Panc1 (cell line): ENCODE measurements at regions not wholly inside any gene's neighbourhood (a gene's known extent, or its start where the extent isn't known, plus 50 kb on each side); places are given as distances from the start of the nearest gene placed in this dataset.

Experiments used
- ATAC-seq: fragments of 200-7000 bp; cut with Tn5 transposase; 2 replicates; pipeline ENCODE4 v1.9.1; 2020; ENCODE audit warnings: mild to moderate bottlenecking, moderate library complexity
- BruUV-seq: library from RNA; stranded (reverse); fragments of 400-500 nt; replicated peaks from 2 replicates; lab custom pipeline; 2021; lab: Mats Ljungman, UMichigan
- CTCF ChIA-PET: fragments of 300-600 bp; sonication (Branson Sonifier 250); formaldehyde crosslinking; loops from one replicate; lab custom pipeline; 2022; ENCODE audit warnings: antibody characterized with exemption; lab: Charles Lee
- POLR2A ChIA-PET: fragments of 300-600 bp; sonication (Branson Sonifier 250); formaldehyde crosslinking; loops from one replicate; lab custom pipeline; 2022; ENCODE audit warnings: antibody characterized with exemption; lab: Charles Lee
- DNase-seq: peaks from one replicate; pipeline ENCODE4 v3.0.0-alpha.2; 2010; ENCODE audit warnings: low read depth, low spot score
- H3K27ac ChIP-seq: 2 replicates; pipeline ENCODE4 v1.5.1; 2011; ENCODE audit warnings: mild to moderate bottlenecking, low read length, inconsistent platforms
- H3K27me3 ChIP-seq: fragments of 200-500 bp; sonication (Bioruptor generic); 2 replicates; pipeline ENCODE4 v1.6.0; 2014; ENCODE audit warnings: low read length, inconsistent platforms; ENCODE audit not compliant: control insufficient read depth, insufficient read depth
- H3K36me3 ChIP-seq: fragments of 200-500 bp; sonication (Bioruptor generic); 2 replicates; pipeline ENCODE4 v1.5.1; 2014; ENCODE audit warnings: inconsistent platforms, mild to moderate bottlenecking, low read length, moderate library complexity; ENCODE audit not compliant: control insufficient read depth, insufficient read depth
- H3K4me1 ChIP-seq: 2 replicates; pipeline ENCODE4 v1.5.1; 2011; ENCODE audit warnings: inconsistent platforms, mild to moderate bottlenecking, low read length, moderate library complexity; ENCODE audit not compliant: control insufficient read depth, insufficient read depth
- H3K4me3 ChIP-seq, 2 experiments: 2 replicates each; pipeline ENCODE4 v1.5.1; 2011 to 2012; ENCODE audit warnings: low read depth in 2 of 2, low read length in 2 of 2, mild to moderate bottlenecking in 2 of 2, inconsistent platforms in 1 of 2, moderate library complexity in 1 of 2
- H3K9me3 ChIP-seq: fragments of 200-500 bp; sonication (Bioruptor generic); 2 replicates; pipeline ENCODE4 v1.5.1; 2014; ENCODE audit warnings: low read depth, mild to moderate bottlenecking, inconsistent platforms, low read length, moderate library complexity; ENCODE audit not compliant: control insufficient read depth, insufficient read depth
- POLR2AphosphoS5 ChIP-seq: IDR thresholded peaks from 2 replicates; pipeline ENCODE4 v1.6.1; 2012; ENCODE audit warnings: mild to moderate bottlenecking, low read depth, low read length, moderate library complexity
- SIN3A ChIP-seq: IDR thresholded peaks from 2 replicates; pipeline ENCODE4 v1.6.1; 2012; ENCODE audit warnings: low read depth, mild to moderate bottlenecking, low read length, moderate library complexity, borderline replicate concordance; ENCODE audit not compliant: insufficient read depth
- TCF7L2 ChIP-seq: IDR thresholded peaks from 2 replicates; pipeline ENCODE4 v1.6.1; 2011; ENCODE audit warnings: mild to moderate bottlenecking, low read depth, low read length, inconsistent platforms
- in situ Hi-C: cut with HindIII; loops from 2 replicates; pipeline ENCODE4 v1.10.0; 2016; ENCODE audit warnings: low sequenced_read_pairs, low pct_unique_long_range_greater_than_20kb
- intact Hi-C: fragments of 100-400 bp; cut with micrococcal nuclease; formaldehyde crosslinking; loops from one replicate; pipeline ENCODE4 v1.10.0; 2022; ENCODE audit not compliant: unreplicated experiment
- TF ChIP-seq, protein P1 (sequence below), 2 experiments: IDR thresholded peaks; 2 replicates each; pipeline ENCODE4 v1.6.1; 2011 to 2012; ENCODE audit warnings: low read depth in 2 of 2, control low read depth in 1 of 2, low read length in 1 of 2, mild to moderate bottlenecking in 1 of 2, moderate library complexity in 1 of 2; ENCODE audit not compliant: insufficient read depth in 1 of 2
- TF ChIP-seq, protein P2 (sequence below): fragments of 450-650 bp; IDR thresholded peaks from 2 replicates; pipeline ENCODE4 v1.5.1; 2017; ENCODE audit warnings: mild to moderate bottlenecking

DNA sequence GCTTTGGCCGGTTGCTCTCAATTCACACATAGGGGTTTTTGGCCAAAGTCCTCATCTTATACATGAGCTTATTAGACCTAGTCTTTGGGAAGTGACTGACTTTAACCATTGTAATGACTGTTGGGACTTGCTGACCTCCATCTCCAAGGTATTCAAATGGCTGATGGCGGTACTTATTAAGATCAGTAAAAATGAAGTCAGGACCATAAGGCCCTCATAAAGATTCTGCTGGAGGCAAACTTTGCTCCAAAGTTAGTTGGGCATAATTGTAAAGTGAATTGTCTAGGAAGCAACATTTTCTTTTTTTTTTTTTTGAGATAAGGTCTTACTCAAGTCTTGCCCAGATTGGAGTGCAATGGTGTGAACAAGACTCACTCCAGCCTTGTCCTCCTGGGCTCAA is 76.3 kb upstream of the MKLN1 start:
- ChIA-PET POLR2A (no interaction called here), CTCF (no interaction called here)
- H3K9me3 ChIP-seq, result peaks cover 14% of the 10 kb centered on the region; the same call in 1 of the 2 replicates
- H3K4me1 ChIP-seq, result no peaks in the 10 kb centered on the region
- in situ Hi-C loops, result no loop called here
- ATAC-seq, result no peak
- no peak overlapping the region for H3K4me3 ChIP-seq
- no peaks in the 10 kb centered on the region for H3K27me3 ChIP-seq
- TF ChIP-seq, protein P1, sequence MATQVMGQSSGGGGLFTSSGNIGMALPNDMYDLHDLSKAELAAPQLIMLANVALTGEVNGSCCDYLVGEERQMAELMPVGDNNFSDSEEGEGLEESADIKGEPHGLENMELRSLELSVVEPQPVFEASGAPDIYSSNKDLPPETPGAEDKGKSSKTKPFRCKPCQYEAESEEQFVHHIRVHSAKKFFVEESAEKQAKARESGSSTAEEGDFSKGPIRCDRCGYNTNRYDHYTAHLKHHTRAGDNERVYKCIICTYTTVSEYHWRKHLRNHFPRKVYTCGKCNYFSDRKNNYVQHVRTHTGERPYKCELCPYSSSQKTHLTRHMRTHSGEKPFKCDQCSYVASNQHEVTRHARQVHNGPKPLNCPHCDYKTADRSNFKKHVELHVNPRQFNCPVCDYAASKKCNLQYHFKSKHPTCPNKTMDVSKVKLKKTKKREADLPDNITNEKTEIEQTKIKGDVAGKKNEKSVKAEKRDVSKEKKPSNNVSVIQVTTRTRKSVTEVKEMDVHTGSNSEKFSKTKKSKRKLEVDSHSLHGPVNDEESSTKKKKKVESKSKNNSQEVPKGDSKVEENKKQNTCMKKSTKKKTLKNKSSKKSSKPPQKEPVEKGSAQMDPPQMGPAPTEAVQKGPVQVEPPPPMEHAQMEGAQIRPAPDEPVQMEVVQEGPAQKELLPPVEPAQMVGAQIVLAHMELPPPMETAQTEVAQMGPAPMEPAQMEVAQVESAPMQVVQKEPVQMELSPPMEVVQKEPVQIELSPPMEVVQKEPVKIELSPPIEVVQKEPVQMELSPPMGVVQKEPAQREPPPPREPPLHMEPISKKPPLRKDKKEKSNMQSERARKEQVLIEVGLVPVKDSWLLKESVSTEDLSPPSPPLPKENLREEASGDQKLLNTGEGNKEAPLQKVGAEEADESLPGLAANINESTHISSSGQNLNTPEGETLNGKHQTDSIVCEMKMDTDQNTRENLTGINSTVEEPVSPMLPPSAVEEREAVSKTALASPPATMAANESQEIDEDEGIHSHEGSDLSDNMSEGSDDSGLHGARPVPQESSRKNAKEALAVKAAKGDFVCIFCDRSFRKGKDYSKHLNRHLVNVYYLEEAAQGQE (IDR thresholded peaks at IDR 0.05; ENCODE audit: insufficient read depth in 1 of 2, low read depth in 2 of 2, low read length in 1 of 2), result no peak
- TF ChIP-seq TCF7L2, result no peak
- no peak for TF ChIP-seq SIN3A
- TF ChIP-seq, protein P2, sequence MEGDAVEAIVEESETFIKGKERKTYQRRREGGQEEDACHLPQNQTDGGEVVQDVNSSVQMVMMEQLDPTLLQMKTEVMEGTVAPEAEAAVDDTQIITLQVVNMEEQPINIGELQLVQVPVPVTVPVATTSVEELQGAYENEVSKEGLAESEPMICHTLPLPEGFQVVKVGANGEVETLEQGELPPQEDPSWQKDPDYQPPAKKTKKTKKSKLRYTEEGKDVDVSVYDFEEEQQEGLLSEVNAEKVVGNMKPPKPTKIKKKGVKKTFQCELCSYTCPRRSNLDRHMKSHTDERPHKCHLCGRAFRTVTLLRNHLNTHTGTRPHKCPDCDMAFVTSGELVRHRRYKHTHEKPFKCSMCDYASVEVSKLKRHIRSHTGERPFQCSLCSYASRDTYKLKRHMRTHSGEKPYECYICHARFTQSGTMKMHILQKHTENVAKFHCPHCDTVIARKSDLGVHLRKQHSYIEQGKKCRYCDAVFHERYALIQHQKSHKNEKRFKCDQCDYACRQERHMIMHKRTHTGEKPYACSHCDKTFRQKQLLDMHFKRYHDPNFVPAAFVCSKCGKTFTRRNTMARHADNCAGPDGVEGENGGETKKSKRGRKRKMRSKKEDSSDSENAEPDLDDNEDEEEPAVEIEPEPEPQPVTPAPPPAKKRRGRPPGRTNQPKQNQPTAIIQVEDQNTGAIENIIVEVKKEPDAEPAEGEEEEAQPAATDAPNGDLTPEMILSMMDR, result no peak
- no peak for TF ChIP-seq POLR2AphosphoS5
- no TSS peak for BruUV-seq
- no peak overlapping the region for H3K27ac ChIP-seq
- intact Hi-C loops, result no loop called here
- no peaks in the 10 kb centered on the region for H3K36me3 ChIP-seq
- DNase-seq, result no peak

DNA sequence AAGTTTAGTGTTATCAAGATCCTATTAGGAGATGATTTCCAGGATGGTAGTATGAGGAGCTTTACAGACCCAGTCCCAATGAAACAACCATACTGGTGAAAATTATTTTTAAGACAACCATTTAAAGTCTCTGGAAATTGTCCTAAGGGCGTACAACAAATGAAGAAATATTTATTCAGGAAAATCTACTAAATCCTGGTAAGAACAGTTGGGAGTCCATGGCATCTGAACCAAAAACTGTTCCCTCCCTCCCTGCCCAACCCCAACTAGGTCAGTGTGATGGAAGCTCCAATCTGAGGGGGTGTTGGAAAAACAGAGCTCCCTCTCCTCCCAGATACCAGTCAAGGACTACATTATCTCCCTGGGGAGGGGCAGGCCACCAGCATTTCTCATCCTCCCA is 74.7 kb upstream of the MKLN1 start:
- intact Hi-C loops, result no loop called here
- no peak overlapping the region for H3K27ac ChIP-seq
- in situ Hi-C loops, result no loop called here
- H3K27me3 ChIP-seq, result no peaks in the 10 kb centered on the region
- H3K4me3 ChIP-seq, result no peak overlapping the region
- no peaks in the 10 kb centered on the region for H3K4me1 ChIP-seq
- no peak for ATAC-seq
- CTCF ChIA-PET, result no interaction called here
- DNase-seq, result no peak
- H3K9me3 ChIP-seq, result peaks cover 17% of the 10 kb centered on the region; the same call in 1 of the 2 replicates
- POLR2A ChIA-PET, result no interaction called here
- no TSS peak for BruUV-seq
- no peaks in the 10 kb centered on the region for H3K36me3 ChIP-seq
- TF ChIP-seq, protein P1 (IDR thresholded peaks at IDR 0.05; ENCODE audit: insufficient read depth in 1 of 2, low read depth in 2 of 2, low read length in 1 of 2), result no peak
- TF ChIP-seq, protein P2, result no peak
- TF ChIP-seq POLR2AphosphoS5 (no peak), TCF7L2 (no peak), SIN3A (no peak)
